ENCODE measurements at regions not wholly inside any gene's neighbourhood (a gene's known extent, or its start where the extent isn't known, plus 50 kb on each side); places are given as distances from the start of the nearest gene placed in this dataset.

DNA sequence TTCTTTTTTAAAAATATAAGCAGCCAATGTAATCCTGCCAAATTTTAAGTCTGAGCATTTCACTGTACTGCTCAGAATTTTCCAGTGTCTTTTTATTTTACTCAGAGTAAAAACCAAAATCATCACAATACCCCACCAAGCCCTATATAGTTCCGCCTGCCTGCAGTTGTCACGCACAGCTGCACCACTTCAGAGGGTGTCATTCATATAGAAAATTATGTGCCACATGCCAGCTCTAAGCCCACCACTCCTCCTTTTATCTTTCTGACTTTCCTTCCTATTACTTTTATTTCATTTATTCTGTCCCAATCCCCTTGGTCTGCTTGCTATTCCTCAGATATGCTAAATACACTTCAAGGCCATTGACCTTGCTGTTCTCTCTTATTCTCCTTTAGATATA, 233.1 kb upstream of the DPPA4 start:
- Histone ChIP-seq H3K27me3 (ENCODE audit: insufficient read depth, poor library complexity, severe bottlenecking) (no peaks in the 10 kb centered on the region), H3K4me3 (replicated peaks; ENCODE audit: insufficient read depth, low read length) (no peak overlapping the region), H3K27ac (replicated peaks) (no peak overlapping the region)
- TF ChIP-seq POLR2AphosphoS5 (IDR thresholded peaks at IDR 0.05; ENCODE audit: low read depth) (no peak), GABPA (IDR thresholded peaks at IDR 0.05; ENCODE audit: low read depth) (no peak), REST (IDR thresholded peaks at IDR 0.05; ENCODE audit: insufficient replicate concordance, low read depth) (no peak), SPI1 (IDR thresholded peaks at IDR 0.05; ENCODE audit: borderline replicate concordance, low read depth) (no peak)
- TF ChIP-seq, protein P1, sequence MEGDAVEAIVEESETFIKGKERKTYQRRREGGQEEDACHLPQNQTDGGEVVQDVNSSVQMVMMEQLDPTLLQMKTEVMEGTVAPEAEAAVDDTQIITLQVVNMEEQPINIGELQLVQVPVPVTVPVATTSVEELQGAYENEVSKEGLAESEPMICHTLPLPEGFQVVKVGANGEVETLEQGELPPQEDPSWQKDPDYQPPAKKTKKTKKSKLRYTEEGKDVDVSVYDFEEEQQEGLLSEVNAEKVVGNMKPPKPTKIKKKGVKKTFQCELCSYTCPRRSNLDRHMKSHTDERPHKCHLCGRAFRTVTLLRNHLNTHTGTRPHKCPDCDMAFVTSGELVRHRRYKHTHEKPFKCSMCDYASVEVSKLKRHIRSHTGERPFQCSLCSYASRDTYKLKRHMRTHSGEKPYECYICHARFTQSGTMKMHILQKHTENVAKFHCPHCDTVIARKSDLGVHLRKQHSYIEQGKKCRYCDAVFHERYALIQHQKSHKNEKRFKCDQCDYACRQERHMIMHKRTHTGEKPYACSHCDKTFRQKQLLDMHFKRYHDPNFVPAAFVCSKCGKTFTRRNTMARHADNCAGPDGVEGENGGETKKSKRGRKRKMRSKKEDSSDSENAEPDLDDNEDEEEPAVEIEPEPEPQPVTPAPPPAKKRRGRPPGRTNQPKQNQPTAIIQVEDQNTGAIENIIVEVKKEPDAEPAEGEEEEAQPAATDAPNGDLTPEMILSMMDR (IDR thresholded peaks at IDR 0.05; ENCODE audit: insufficient read depth, low read length), result no peak
- DNase-seq (ENCODE audit: low read depth in 1 of 2, low spot score in 1 of 2), result no peak

DNA sequence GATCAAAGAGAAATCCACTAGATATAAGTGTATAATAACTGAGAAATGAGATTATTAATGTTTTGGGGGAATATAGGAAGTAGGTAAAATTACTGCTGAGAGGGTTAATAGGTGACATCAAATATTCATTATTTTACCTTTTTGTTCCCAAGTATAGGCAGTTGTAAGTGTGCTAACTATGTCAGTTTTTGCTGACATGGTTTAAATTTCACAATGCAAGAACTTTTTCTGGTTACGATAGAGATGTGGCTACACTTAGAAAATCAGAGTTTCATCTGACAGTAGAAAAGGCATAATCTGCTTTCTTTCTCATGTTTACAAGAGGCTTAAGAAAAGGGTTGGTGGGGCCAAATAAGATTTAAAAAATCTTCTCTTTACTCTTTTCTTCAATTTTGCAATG, 235.0 kb upstream of the DPPA4 start:
- no peak for DNase-seq (ENCODE audit: low read depth in 1 of 2, low spot score in 1 of 2)
- Histone ChIP-seq H3K27me3 (ENCODE audit: insufficient read depth, poor library complexity, severe bottlenecking) (no peaks in the 10 kb centered on the region), H3K27ac (replicated peaks) (no peak overlapping the region), H3K4me3 (replicated peaks; ENCODE audit: insufficient read depth, low read length) (no peak overlapping the region)
- TF ChIP-seq GABPA (IDR thresholded peaks at IDR 0.05; ENCODE audit: low read depth) (no peak), SPI1 (IDR thresholded peaks at IDR 0.05; ENCODE audit: borderline replicate concordance, low read depth) (no peak), REST (IDR thresholded peaks at IDR 0.05; ENCODE audit: insufficient replicate concordance, low read depth) (no peak), POLR2AphosphoS5 (IDR thresholded peaks at IDR 0.05; ENCODE audit: low read depth) (no peak)
- TF ChIP-seq, protein P1 (IDR thresholded peaks at IDR 0.05; ENCODE audit: insufficient read depth, low read length), result no peak

- no peak for DNase-seq (ENCODE audit: low read depth in 1 of 2, low spot score in 1 of 2)
- TF ChIP-seq SPI1 (IDR thresholded peaks at IDR 0.05; ENCODE audit: borderline replicate concordance, low read depth) (no peak), REST (IDR thresholded peaks at IDR 0.05; ENCODE audit: insufficient replicate concordance, low read depth) (no peak), POLR2AphosphoS5 (IDR thresholded peaks at IDR 0.05; ENCODE audit: low read depth) (no peak), GABPA (IDR thresholded peaks at IDR 0.05; ENCODE audit: low read depth) (no peak)
- TF ChIP-seq, protein P1 (IDR thresholded peaks at IDR 0.05; ENCODE audit: insufficient read depth, low read length), result no peak
- H3K27me3 ChIP-seq (ENCODE audit: insufficient read depth, poor library complexity, severe bottlenecking), result peaks cover 2% of the 10 kb centered on the region
- H3K27ac ChIP-seq (replicated peaks), result no peak overlapping the region
- H3K4me3 ChIP-seq (replicated peaks; ENCODE audit: insufficient read depth, low read length), result no peak overlapping the region
Observed at GRCh38 chr3:109596991-109597390, 259.6 kb upstream of the DPPA4 start.
